C4-2B (cell line): ENCODE measurements at regions not wholly inside any gene's neighbourhood (a gene's known extent, or its start where the extent isn't known, plus 50 kb on each side); places are given as distances from the start of the nearest gene placed in this dataset.

Experiments used
- ZFX ChIP-seq: fragments of 450-650 bp; IDR thresholded peaks from 2 replicates; pipeline ENCODE4 v1.6.1; 2017
- TF ChIP-seq, protein P1 (sequence below): fragments of 450-650 bp; conservative IDR thresholded peaks from 2 replicates; pipeline ENCODE4 v1.5.1; 2017; ENCODE audit warnings: mild to moderate bottlenecking

DNA sequence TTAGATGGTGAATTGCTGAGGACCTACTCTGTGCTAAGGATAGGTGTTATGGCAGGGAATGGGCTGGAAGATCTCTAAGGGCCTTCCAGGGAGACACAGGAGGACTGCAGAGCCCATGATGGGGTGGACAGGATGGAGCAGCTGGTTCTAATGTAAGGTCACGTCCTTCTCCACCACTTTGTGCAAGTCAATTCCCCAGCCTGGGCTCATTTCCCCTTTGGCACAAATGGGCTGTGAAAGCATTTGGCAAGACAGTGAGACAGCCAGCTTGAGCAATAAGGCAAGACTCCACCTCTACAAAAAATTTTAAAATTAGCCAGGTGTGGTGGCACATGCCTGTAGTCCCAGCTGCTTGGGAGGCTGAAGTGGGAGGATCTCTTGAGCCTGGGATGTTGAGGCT lies 81.4 kb upstream of the THY1 start:
- TF ChIP-seq, protein P1, sequence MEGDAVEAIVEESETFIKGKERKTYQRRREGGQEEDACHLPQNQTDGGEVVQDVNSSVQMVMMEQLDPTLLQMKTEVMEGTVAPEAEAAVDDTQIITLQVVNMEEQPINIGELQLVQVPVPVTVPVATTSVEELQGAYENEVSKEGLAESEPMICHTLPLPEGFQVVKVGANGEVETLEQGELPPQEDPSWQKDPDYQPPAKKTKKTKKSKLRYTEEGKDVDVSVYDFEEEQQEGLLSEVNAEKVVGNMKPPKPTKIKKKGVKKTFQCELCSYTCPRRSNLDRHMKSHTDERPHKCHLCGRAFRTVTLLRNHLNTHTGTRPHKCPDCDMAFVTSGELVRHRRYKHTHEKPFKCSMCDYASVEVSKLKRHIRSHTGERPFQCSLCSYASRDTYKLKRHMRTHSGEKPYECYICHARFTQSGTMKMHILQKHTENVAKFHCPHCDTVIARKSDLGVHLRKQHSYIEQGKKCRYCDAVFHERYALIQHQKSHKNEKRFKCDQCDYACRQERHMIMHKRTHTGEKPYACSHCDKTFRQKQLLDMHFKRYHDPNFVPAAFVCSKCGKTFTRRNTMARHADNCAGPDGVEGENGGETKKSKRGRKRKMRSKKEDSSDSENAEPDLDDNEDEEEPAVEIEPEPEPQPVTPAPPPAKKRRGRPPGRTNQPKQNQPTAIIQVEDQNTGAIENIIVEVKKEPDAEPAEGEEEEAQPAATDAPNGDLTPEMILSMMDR: no peak
- TF ChIP-seq ZFX: no peak
